ENCODE measurements at regions not wholly inside any gene's neighbourhood (a gene's known extent, or its start where the extent isn't known, plus 50 kb on each side); places are given as distances from the start of the nearest gene placed in this dataset.

DNA sequence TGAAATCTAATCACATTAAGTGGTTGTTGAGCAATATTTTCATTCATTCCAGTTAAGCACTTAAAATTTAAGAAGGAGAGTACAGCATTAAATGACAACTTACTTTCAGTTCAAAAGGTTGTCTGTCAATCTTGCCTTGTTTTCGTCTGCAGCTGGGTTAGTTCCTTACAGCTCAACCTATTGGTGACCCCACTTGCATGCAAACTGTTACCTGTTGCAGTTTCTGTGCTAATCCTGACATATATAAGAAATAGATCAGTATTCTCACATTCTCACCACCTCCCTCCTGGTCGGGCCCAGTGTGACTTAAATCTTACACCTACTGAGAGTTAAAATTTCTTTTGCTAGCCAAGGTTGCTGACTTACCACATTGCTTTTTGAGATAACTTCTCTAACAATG, 191.8 kb upstream of the SMC2 start:
- Histone ChIP-seq H3K9me3 (no peaks in the 10 kb centered on the region), H3K4me1 (no peaks in the 10 kb centered on the region), H3K27ac (no peak overlapping the region), H3K4me3 (no peak overlapping the region), H3K36me3 (no peaks in the 10 kb centered on the region), H3K27me3 (peaks cover 0 to 2% (median 0%) of the 10 kb centered on the region in 4 donors)
- TF ChIP-seq, protein P1, sequence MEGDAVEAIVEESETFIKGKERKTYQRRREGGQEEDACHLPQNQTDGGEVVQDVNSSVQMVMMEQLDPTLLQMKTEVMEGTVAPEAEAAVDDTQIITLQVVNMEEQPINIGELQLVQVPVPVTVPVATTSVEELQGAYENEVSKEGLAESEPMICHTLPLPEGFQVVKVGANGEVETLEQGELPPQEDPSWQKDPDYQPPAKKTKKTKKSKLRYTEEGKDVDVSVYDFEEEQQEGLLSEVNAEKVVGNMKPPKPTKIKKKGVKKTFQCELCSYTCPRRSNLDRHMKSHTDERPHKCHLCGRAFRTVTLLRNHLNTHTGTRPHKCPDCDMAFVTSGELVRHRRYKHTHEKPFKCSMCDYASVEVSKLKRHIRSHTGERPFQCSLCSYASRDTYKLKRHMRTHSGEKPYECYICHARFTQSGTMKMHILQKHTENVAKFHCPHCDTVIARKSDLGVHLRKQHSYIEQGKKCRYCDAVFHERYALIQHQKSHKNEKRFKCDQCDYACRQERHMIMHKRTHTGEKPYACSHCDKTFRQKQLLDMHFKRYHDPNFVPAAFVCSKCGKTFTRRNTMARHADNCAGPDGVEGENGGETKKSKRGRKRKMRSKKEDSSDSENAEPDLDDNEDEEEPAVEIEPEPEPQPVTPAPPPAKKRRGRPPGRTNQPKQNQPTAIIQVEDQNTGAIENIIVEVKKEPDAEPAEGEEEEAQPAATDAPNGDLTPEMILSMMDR (IDR thresholded peaks at IDR 0.05), result no peak
- WGBS, 2 donors, result 48 to 56% methylated on average over 2 of the region's 2 CpGs
- ATAC-seq (no peak), DNase-seq (no peak), FAIRE-seq (no peak)
- intact Hi-C loops (cut with DNase I), result no loop called here

DNA sequence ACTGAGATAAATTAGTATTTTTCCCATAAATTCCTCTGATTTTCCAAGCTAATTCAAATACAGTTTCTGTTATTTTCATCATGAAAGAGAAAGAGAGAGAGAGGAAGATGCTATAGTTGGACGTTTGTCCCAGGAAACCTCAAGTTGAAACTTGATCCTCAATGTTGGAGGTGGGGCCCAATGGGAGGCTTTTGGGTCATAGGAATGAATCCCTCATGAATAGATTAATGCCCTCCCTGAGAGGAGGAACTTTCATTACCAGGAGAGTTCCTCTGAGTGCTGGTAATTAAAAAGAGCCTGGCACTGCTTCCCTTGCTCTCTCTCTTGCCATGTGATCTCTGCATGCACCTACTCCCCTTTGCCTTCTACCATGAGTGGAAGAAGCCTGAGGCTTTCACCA, 189.9 kb upstream of the SMC2 start:
- H3K27ac ChIP-seq, result no peak overlapping the region
- H3K4me3 ChIP-seq, result no peak overlapping the region
- peaks cover 0 to 2% (median 0%) of the 10 kb centered on the region in 4 donors for H3K27me3 ChIP-seq
- no peak for FAIRE-seq
- TF ChIP-seq, protein P1 (IDR thresholded peaks at IDR 0.05), result no peak
- H3K9me3 ChIP-seq, result no peaks in the 10 kb centered on the region
- intact Hi-C loops (cut with DNase I), result no loop called here
- no peak for DNase-seq
- no peaks in the 10 kb centered on the region for H3K36me3 ChIP-seq
- ATAC-seq, result no peak
- H3K4me1 ChIP-seq, result no peaks in the 10 kb centered on the region
- 0 to 3% methylated on average over 1 of the region's 1 CpG for WGBS, 2 donors

DNA sequence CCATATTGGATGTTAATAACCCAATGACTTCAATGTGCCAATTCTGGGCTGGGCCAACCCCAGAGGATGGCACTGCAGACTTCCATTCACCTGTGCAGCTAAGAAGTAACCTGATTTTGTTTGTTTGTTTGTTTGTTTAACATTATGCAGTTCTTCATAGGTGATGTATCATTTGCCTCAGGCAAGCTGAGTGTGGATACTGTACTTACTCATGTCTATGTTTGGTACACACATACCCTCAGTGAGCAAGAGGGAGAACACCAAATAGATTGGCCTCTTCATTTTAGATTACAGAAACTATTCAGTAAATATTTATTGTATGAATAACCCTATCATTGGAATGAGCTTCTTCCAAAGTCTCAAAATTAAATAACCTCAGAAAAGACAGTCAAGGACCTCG, 180.2 kb upstream of the SMC2 start:
- Histone ChIP-seq H3K4me1 (no peaks in the 10 kb centered on the region), H3K36me3 (no peaks in the 10 kb centered on the region), H3K27ac (no peak overlapping the region), H3K27me3 (no peaks in the 10 kb centered on the region), H3K9me3 (no peaks in the 10 kb centered on the region), H3K4me3 (no peak overlapping the region)
- FAIRE-seq (no peak), ATAC-seq (no peak), DNase-seq (no peak)
- TF ChIP-seq, protein P1 (IDR thresholded peaks at IDR 0.05), result no peak
- 50 to 54% methylated on average over 1 of the region's 1 CpG for WGBS, 2 donors
- intact Hi-C loops (cut with DNase I), result no loop called here

DNA sequence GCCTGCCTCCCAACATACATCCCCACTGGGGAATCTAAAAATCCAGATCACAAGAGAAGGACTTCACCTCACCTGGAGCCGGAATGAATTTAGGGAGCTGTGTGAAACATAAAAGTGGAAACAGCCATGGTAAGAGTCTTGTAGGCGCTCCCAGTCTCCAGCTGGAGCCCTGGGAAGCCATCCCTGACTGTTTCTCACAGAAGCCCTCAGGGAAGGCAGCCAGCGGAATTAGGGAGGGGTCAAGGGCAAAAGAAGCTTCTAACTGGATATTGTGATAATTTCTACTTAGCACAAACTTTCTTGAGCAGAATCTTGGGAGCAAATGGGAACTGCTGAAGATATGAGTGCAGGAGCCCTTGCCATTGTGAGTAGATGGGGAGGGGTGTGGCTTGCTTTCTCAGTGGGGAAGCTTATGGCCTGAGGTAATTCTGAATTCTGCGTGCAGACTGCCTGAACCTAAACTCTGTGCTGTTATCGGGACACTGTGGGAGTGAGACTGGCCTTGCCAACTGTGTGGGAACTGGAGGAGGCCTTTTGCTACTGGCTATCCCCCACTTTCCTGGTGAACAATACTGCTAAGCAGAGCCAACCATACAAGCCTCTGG, 174.4 kb upstream of the SMC2 start:
- no peaks in the 10 kb centered on the region for H3K27me3 ChIP-seq
- TF ChIP-seq, protein P1 (IDR thresholded peaks at IDR 0.05), result no peak
- H3K36me3 ChIP-seq, result no peaks in the 10 kb centered on the region
- no peaks in the 10 kb centered on the region for H3K9me3 ChIP-seq
- H3K4me1 ChIP-seq, result no peaks in the 10 kb centered on the region
- no peak overlapping the region for H3K27ac ChIP-seq
- DNase-seq, result no peak
- H3K4me3 ChIP-seq, result no peak overlapping the region
- intact Hi-C loops (cut with DNase I), result no loop called here
- FAIRE-seq, result no peak
- ATAC-seq, result no peak
- WGBS, 2 donors, result 57 to 85% methylated on average over 5 of the region's 5 CpGs

DNA sequence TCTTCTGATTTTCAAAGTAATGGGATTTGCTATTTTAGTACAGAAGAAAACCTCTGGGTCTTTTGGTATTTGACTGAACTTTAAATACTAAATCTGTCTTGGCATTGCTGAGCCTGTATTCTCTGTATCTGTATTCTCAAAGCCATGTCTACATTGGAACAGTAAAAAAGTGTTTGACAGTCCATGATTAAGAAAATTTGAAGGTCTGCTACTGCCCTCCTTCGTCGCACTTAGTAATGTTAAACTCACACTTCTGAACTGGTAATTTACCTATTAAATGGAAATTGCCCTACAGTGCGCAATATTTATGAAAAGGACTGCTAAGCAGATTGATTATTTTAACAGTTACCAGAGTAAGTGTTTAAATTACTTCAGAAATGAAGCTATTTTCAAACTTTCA, 165.7 kb upstream of the SMC2 start:
- ATAC-seq (no peak), FAIRE-seq (no peak), DNase-seq (no peak)
- Histone ChIP-seq H3K36me3 (no peaks in the 10 kb centered on the region), H3K4me3 (no peak overlapping the region), H3K27ac (no peak overlapping the region), H3K9me3 (no peaks in the 10 kb centered on the region), H3K27me3 (no peaks in the 10 kb centered on the region), H3K4me1 (no peaks in the 10 kb centered on the region)
- TF ChIP-seq, protein P1 (IDR thresholded peaks at IDR 0.05), result no peak
- WGBS, 2 donors, result 51 to 69% methylated on average over 3 of the region's 3 CpGs
- intact Hi-C loops (cut with DNase I), result no loop called here

Data from pancreas (tissue), 10 donors.